ENCODE measurements at regions not wholly inside any gene's neighbourhood (a gene's known extent, or its start where the extent isn't known, plus 50 kb on each side); places are given as distances from the start of the nearest gene placed in this dataset.
"Not testable (repeated sequence)": the region's sequence is repeated elsewhere in the genome, so short reads cannot be mapped to it uniquely, and the experiment has no call there.

GRCh38 chr5:101153526-101153925 is 250.4 kb upstream of the ST8SIA4 start:
- no peak for DNase-seq

- DNase-seq, result no peak
Observed at GRCh38 chr5:101143526-101143925, 240.4 kb upstream of the ST8SIA4 start.

- DNase-seq, result no peak
Observed at GRCh38 chr5:101142102-101142501, 239.0 kb upstream of the ST8SIA4 start.

GRCh38 chr5:101136454-101136853 is 233.4 kb upstream of the ST8SIA4 start:
- no peak for DNase-seq

GRCh38 chr5:101123363-101123762 is 220.3 kb upstream of the ST8SIA4 start:
- no peak for DNase-seq

GRCh38 chr5:101112645-101113044 is 209.6 kb upstream of the ST8SIA4 start:
- DNase-seq, result no peak

- DNase-seq, result no peak
Observed at GRCh38 chr5:101103874-101104273, 200.8 kb upstream of the ST8SIA4 start.

GRCh38 chr5:101102506-101102905 is 199.4 kb upstream of the ST8SIA4 start:
- no peak for DNase-seq

- DNase-seq, result no peak
Observed at GRCh38 chr5:101091902-101092301, 188.8 kb upstream of the ST8SIA4 start.

- no peak for DNase-seq
Observed at GRCh38 chr5:101084353-101084752, 181.3 kb upstream of the ST8SIA4 start.

GRCh38 chr5:101080462-101081240 is 177.6 kb upstream of the ST8SIA4 start:
- no peak for DNase-seq

GRCh38 chr5:101068298-101068697 is 165.2 kb upstream of the ST8SIA4 start:
- DNase-seq, result no peak

- no peak for DNase-seq
Observed at GRCh38 chr5:101067429-101067828, 164.3 kb upstream of the ST8SIA4 start.

GRCh38 chr5:101062902-101063301 is 159.8 kb upstream of the ST8SIA4 start:
- no peak for DNase-seq

GRCh38 chr5:101047181-101047580 is 144.1 kb upstream of the ST8SIA4 start:
- no peak for DNase-seq

- no peak for DNase-seq
Observed at GRCh38 chr5:101045689-101046088, 142.6 kb upstream of the ST8SIA4 start.

- DNase-seq, result not testable (repeated sequence)
Observed at GRCh38 chr5:101040002-101040401, 136.9 kb upstream of the ST8SIA4 start.

- DNase-seq, result no peak
Observed at GRCh38 chr5:101036778-101037177, 133.7 kb upstream of the ST8SIA4 start.

- no peak for DNase-seq
Observed at GRCh38 chr5:101035425-101035824, 132.3 kb upstream of the ST8SIA4 start.

- DNase-seq, result no peak
Observed at GRCh38 chr5:101024299-101024698, 121.2 kb upstream of the ST8SIA4 start.

GRCh38 chr5:101018299-101018698 is 115.2 kb upstream of the ST8SIA4 start:
- no peak for DNase-seq

GRCh38 chr5:101012880-101013279 is 109.8 kb upstream of the ST8SIA4 start:
- DNase-seq, result no peak

- no peak for DNase-seq
Observed at GRCh38 chr5:101009758-101010519, 106.9 kb upstream of the ST8SIA4 start.

- DNase-seq, result no peak
Observed at GRCh38 chr5:100992354-100992753, 89.3 kb upstream of the ST8SIA4 start.
